ENCODE measurements at regions not wholly inside any gene's neighbourhood (a gene's known extent, or its start where the extent isn't known, plus 50 kb on each side); places are given as distances from the start of the nearest gene placed in this dataset.

- H3K4me1 ChIP-seq (ENCODE audit: control insufficient read depth in 5 of 5, insufficient read depth in 5 of 5, low read length in 5 of 5) = peaks cover 0 to 11% (median 0%) of the 10 kb centered on the region in 5 donors
- H3K36me3 ChIP-seq (ENCODE audit: control insufficient read depth in 4 of 4, insufficient read depth in 4 of 4, low read length in 4 of 4) = no peaks in the 10 kb centered on the region
- H3K27me3 ChIP-seq (ENCODE audit: control insufficient read depth in 3 of 3, insufficient read depth in 3 of 3, low read length in 2 of 3) = no peaks in the 10 kb centered on the region
- H3K9me3 ChIP-seq (ENCODE audit: control insufficient read depth in 4 of 4, insufficient read depth in 3 of 4, low read length in 3 of 4) = no peaks in the 10 kb centered on the region
- H3K9ac ChIP-seq (ENCODE audit: insufficient read depth in 1 of 2, low read length in 2 of 2) = no peak overlapping the region
- H3K27ac ChIP-seq (ENCODE audit: low read depth in 1 of 2, low read length in 1 of 2) = no peak overlapping the region
- DNase-seq = no peak
- no peak for ATAC-seq (ENCODE audit: insufficient read depth, low FRiP score)
- H3K4me3 ChIP-seq = no peak overlapping the region
- TF ChIP-seq, protein P1, sequence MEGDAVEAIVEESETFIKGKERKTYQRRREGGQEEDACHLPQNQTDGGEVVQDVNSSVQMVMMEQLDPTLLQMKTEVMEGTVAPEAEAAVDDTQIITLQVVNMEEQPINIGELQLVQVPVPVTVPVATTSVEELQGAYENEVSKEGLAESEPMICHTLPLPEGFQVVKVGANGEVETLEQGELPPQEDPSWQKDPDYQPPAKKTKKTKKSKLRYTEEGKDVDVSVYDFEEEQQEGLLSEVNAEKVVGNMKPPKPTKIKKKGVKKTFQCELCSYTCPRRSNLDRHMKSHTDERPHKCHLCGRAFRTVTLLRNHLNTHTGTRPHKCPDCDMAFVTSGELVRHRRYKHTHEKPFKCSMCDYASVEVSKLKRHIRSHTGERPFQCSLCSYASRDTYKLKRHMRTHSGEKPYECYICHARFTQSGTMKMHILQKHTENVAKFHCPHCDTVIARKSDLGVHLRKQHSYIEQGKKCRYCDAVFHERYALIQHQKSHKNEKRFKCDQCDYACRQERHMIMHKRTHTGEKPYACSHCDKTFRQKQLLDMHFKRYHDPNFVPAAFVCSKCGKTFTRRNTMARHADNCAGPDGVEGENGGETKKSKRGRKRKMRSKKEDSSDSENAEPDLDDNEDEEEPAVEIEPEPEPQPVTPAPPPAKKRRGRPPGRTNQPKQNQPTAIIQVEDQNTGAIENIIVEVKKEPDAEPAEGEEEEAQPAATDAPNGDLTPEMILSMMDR (IDR thresholded peaks at IDR 0.05; ENCODE audit: control extremely low read depth, extremely low read depth) = no peak
- 83 to 85% methylated on average over 6 of the region's 6 CpGs for WGBS, 2 donors
Observed at GRCh38 chr11:35063488-35063931, 75.5 kb upstream of the CD44 start.

- no peak for ATAC-seq (ENCODE audit: insufficient read depth, low FRiP score)
- WGBS, 2 donors = 66 to 74% methylated on average over 8 of the region's 8 CpGs
- TF ChIP-seq, protein P1 (IDR thresholded peaks at IDR 0.05; ENCODE audit: control extremely low read depth, extremely low read depth) = no peak
- Histone ChIP-seq H3K4me3 (no peak overlapping the region), H3K4me1 (ENCODE audit: control insufficient read depth in 5 of 5, insufficient read depth in 5 of 5, low read length in 5 of 5) (peaks cover 0 to 11% (median 0%) of the 10 kb centered on the region in 5 donors), H3K36me3 (ENCODE audit: control insufficient read depth in 4 of 4, insufficient read depth in 4 of 4, low read length in 4 of 4) (no peaks in the 10 kb centered on the region), H3K27me3 (ENCODE audit: control insufficient read depth in 3 of 3, insufficient read depth in 3 of 3, low read length in 2 of 3) (no peaks in the 10 kb centered on the region), H3K9ac (ENCODE audit: insufficient read depth in 1 of 2, low read length in 2 of 2) (no peak overlapping the region), H3K9me3 (ENCODE audit: control insufficient read depth in 4 of 4, insufficient read depth in 3 of 4, low read length in 3 of 4) (peaks cover 0 to 1% (median 0%) of the 10 kb centered on the region in 4 donors), H3K27ac (ENCODE audit: low read depth in 1 of 2, low read length in 1 of 2) (no peak overlapping the region)
- no peak for DNase-seq
Observed at GRCh38 chr11:35064114-35064800, 74.7 kb upstream of the CD44 start.

DNA sequence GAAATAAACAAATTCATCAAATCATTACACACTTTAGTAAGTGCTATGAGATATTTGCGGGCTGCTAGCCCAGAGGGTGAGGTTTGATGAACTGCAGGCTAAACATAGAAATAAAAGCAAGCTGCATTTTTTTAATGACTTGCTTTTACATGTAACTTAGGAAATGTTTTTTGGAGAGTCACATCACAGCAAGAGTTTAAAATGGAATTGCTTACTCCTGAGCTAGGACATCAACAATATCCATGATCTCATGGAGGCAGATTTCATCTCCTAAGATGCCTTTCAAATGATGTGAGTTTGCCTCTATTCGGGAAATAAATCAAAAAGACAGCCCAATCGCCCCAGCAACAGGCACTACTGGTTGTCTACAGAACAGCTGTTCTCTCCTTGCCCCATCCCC, 73.4 kb upstream of the CD44 start:
- H3K27ac ChIP-seq (ENCODE audit: low read depth in 1 of 2, low read length in 1 of 2) = peak overlapping the region in 1 of 2 donors; percentile 15
- 71 to 90% methylated on average over 3 of the region's 3 CpGs for WGBS, 2 donors
- no peak for ATAC-seq (ENCODE audit: insufficient read depth, low FRiP score)

More for the DNA sequence above, 73.4 kb upstream of the CD44 start:
- Histone ChIP-seq H3K4me3 (no peak overlapping the region), H3K36me3 (ENCODE audit: control insufficient read depth in 4 of 4, insufficient read depth in 4 of 4, low read length in 4 of 4) (no peaks in the 10 kb centered on the region), H3K9ac (ENCODE audit: insufficient read depth in 1 of 2, low read length in 2 of 2) (no peak overlapping the region), H3K9me3 (ENCODE audit: control insufficient read depth in 4 of 4, insufficient read depth in 3 of 4, low read length in 3 of 4) (peaks cover 0 to 2% (median 0%) of the 10 kb centered on the region in 4 donors), H3K27me3 (ENCODE audit: control insufficient read depth in 3 of 3, insufficient read depth in 3 of 3, low read length in 2 of 3) (no peaks in the 10 kb centered on the region), H3K4me1 (ENCODE audit: control insufficient read depth in 5 of 5, insufficient read depth in 5 of 5, low read length in 5 of 5) (peaks cover 0 to 11% (median 0%) of the 10 kb centered on the region in 5 donors)
- TF ChIP-seq, protein P1 (IDR thresholded peaks at IDR 0.05; ENCODE audit: control extremely low read depth, extremely low read depth) = no peak
- DNase-seq = peak in 2 of 3 donors; percentile 45 to 49

Data from lung (tissue), 11 donors.